GM19035 (cell line): ENCODE measurements at regions not wholly inside any gene's neighbourhood (a gene's known extent, or its start where the extent isn't known, plus 50 kb on each side); places are given as distances from the start of the nearest gene placed in this dataset.
"Not testable (repeated sequence)": the region's sequence is repeated elsewhere in the genome, so short reads cannot be mapped to it uniquely, and the experiment has no call there.

Experiments used
- ATAC-seq: cut with Tn5 transposase; IDR thresholded peaks from one replicate; pipeline ENCODE4 v1.9.1; 2021; ENCODE audit not compliant: unreplicated experiment

DNA sequence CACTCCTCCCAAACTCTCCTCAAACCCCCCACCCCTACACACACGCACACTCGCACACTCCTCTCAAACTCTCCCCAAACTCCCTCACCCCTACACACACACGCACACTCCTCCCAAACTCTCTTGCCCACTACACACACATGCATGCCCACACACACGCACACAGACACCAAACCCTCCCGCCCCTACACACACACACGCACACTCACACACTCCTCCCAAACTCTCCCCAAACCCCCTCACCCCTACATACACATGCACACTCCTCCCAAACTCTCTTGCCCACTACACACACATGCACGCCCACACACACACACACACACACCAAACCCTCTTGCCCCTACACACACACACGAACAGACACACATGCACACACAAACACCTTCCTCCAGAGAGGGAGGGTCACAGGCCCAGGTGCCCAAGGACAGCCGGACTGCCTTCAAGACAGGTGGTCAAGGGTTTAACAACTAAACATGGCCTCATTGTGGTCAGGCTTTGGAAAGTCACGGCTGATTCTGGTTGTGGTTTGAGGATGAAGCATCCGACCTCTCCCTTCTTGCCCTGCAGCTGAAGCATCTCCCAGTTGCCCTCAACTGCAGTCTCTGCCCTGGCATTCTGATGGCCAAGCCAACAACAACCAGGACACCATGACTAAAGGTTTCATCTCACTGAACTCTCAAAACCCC, 72.3 kb upstream of the SNTG2 start:
- no peak for ATAC-seq

DNA sequence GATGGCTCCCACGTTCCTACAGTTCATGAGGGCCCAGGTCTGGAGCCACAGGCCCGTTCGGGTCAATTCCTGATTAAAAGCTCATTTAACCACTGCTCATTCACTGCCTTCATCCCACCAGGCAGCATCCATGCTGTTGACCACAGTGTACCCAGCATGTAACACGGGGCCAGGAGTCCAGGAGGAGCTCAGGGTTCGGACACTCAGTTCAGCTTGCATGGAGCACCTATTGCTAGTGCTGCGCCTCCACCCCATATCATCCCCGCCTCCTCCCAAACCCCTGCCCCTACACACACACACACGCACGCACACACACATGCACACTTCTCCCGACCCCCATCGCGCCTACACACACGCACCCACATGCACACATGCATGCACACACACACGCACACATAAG, 72.9 kb upstream of the SNTG2 start:
- ATAC-seq: no peak

DNA sequence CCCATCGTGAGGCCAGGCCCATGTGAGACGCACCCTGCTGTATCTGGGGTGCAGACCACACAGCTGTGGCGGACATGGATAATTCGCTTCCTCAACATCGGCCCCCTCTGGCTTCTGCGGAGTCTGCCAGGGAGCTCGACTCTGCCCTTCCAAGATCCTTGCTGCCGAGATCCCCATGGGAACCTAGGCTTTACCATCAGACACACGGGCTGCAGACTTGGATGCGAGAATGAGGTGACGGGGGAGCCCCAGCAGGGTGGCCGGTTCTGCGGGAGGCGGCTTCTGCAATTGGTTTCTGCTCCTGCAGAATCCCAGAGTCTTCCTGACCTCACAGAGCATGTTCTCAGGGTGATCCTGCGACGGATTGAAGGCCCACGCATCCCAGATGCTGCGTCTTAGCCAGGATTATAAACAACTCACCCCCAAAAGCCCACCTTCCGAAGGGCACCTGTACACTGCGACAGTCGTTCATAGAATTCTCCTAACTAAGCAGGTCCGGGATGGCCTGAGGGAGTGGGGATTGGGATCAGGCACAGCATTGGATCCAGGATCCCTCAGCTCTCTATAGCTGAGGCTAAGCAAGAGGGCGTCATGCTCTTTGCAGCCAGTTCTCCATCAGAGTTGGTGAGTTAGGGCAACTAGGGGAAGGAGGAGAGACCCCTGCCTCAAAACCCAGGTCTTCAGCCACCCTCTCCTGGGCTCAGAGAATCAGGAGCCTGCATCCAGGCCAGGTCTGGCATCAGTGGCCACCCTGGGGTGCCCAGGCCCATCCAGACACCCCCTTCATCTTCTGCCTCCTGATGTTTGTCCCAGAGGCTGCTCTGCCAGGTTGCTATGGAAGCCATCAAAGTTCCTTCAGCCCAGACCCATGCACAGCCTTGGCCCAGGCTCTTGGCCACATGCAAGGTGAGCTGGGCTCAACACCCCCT, 74.7 kb upstream of the SNTG2 start:
- ATAC-seq: no peak

DNA sequence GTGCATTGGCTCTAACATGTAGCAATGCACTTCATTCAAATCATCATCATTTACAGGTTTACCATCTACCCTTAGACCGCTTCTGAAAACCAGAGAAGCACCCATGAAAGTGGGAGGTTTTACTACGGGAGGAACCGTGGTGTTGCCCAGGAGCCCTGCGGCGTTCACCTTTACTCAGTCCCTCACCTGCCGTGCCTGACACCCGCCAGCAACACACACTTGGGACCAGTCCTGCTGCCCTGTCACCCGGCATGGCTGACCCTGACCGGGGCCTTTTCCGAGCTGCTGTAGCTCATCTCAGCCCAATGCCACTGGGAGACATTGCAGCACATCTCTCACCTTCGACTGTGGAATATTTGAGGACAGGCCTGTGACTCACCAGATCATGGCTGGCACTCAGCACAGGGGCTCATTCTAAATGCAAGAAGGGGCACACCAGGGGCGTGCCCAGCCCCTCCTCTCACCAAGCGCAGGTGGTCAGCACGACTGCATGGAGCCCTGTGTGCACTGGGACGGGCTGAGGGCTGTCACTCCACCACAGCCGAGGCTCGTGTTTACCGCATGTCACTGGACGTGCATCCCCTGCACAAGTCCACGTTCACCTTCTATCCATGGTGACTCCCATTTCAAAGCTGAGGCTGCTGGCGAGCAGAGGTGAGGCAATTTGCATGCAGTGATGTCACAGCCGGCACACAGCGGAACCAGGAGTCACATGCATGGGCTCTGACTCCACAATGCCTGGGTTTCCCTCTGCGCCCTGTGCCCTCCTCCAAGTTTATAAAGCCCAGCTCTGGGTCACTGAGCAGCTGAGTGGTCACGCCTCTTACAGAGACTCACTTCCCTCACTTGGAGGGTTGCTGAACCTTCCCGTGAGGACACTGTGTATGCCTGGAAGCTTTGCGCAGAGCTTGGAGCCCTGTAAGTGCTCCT, 76.7 kb upstream of the SNTG2 start:
- ATAC-seq: no peak

DNA sequence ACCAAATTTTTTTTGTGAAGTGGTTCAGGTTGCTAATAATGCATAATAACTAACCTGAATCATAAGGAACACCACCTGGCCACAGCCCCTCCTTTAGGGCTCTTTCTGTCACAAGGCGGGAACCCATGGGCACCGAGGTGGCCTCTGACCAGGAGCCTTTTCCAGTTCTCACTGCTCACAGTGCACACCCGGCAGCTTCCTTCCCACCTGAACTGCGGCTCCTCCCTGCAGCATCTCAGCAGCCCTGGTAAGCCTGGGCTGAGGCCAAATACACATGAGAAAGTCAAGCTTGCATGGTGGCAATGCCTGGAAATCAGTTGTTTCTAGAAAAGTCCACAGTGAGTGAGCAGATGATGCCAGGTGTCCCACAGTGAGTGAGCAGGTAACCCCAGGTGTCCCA, 77.6 kb upstream of the SNTG2 start:
- ATAC-seq: no peak

DNA sequence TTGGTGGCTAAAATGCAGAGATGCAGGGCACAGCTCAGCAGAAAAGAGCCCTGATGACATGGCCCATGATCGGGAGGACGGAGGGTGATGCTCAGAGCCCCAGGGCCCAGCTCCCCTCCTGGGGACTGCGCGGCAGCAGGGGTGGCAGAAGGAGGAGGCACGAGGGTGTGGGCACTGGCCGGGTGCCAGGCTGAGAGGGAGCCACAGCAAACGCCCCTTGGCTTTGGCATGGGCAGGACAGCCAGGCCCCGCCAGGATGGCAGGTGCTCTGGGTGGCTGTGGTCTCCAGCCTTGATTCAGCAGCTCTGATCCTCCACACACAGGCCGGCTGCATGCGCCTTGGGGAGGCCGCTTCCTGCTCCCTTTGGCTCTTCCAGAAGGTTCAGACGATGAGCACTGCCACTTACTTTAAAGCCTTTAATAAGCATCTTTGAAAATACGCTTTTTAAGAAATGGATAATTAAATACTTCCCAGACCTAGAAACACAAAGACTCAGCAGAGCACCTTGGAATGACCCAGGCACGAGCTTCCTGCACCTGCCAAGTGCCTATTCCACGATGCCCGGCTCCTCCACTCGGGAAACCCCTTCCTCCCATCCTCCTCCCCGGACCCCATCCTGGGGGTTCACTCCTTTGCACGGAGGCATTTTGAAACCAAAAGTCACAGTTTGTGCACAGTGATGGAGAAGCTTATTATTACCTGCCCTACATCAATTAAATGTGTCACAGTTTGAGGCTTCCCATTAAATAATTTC, 78.5 kb upstream of the SNTG2 start:
- no peak for ATAC-seq

GRCh38 chr2:871175-871727, 79.4 kb upstream of the SNTG2 start:
- ATAC-seq: no peak

DNA sequence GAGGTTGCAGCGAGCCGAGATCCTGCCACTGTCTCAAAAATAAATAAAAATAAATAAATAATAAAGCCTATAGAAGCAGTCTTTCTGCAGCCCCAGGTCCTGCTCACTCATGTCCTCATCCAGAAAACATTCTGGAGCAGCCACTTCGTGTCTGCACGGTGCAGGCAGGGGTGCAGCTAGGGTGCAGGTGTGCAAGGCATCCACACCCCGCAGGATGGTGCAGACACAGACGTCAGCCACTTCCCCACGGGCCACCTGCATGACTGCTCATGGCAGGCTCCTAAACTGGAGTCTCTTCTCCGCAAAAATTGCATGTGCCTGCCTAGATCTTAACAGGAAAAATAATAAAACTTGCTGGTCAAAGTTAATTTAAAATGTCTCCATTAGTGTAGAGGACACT, 80.2 kb upstream of the SNTG2 start:
- ATAC-seq: no peak

GRCh38 chr2:869894-870293, 80.8 kb upstream of the SNTG2 start:
- ATAC-seq: no peak

DNA sequence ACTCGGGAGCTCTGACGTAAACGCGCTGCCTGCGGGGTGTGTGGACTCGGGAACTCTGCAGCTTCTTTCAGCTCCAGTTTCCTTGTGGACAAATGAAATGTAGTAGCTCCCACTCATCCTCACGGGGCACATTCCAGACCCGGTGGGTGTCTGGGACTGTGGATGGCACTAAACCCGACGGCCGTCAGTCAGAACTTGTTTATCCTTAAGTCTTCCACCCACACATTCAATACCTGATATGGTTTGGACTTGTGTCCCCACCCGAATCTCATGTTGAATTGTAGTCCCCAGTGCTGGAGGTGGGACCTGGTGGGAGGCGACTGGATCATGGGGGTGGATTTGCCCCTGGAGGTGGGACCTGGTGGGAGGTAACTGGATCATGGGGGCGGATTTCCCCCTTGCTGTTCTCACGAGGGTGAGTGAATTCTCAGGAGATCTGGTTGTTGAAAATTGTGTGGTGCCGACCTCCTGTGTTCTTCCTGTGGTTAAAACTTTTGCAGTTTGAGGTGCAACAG, 81.2 kb upstream of the SNTG2 start:
- no peak for ATAC-seq

GRCh38 chr2:868857-869256, 81.8 kb upstream of the SNTG2 start:
- ATAC-seq: not testable (repeated sequence)

DNA sequence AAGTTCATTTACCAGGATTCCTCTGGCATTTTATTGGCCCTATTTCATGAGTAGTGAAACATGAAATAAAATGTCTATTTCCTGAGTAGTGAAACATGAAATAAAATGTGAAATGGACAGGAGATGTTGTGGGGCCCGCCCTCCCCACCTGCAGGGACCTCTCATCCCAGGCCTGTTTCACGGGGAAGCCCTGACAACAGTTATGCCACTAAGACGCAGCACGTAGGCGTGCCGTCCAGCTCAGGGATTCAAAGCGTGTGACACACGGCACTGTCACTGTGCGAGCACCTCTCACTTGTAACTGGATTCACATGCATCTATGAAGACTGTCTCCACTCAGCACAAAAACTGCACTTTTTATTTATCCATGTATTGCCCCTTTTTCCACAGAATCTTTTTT, 83.4 kb upstream of the SNTG2 start:
- no peak for ATAC-seq

DNA sequence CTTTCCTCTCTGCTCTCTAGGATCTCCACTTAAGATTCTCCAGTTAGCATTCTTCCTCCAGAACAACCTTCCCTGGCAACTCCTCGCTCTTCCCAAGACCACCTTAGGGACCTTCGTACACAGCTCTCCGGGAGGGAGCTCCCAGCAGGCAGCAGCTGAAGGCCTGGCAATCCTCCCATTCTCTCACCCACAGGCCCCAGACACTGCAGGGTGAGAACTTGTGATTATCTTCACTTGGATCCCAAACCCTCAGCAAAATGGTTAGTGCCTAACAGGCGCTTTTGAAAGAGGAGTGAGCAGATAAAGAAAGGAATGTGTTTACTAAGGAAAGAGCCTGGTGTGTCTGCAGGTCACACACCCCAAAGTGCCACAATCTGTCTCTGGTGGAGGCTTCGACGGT, 83.8 kb upstream of the SNTG2 start:
- no peak for ATAC-seq

- no peak for ATAC-seq
Observed at GRCh38 chr2:866009-866680, 84.5 kb upstream of the SNTG2 start.

DNA sequence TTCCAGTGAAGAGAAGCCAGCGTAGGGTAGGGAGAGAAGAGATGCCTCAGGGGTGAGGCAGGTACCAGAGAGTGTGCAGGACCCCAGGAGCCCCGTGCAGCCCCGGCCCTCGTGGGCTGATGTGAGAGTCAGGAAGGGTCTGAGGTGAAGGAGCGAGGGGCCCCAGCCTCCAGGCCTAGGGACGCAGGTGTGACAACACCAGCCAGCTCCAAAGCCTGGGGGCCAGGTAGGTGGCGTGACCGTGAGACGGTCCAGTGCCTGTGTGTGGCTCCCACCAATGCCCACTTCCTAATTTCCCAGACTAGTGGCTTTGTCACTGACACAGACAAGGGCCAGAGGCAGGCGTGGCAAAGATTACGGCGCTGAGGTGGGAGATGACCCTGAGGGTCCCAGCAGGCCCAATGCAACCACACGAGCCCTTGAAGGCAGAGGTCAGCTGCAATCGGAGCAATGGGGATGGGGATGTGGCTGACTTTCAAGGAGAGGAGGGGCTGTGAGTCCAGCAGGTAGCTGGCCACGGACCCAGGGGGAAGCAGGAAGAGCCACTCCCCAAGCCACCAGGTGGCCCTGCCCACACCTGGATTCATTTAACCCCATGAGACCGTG, 86.0 kb upstream of the SNTG2 start:
- ATAC-seq: no peak

DNA sequence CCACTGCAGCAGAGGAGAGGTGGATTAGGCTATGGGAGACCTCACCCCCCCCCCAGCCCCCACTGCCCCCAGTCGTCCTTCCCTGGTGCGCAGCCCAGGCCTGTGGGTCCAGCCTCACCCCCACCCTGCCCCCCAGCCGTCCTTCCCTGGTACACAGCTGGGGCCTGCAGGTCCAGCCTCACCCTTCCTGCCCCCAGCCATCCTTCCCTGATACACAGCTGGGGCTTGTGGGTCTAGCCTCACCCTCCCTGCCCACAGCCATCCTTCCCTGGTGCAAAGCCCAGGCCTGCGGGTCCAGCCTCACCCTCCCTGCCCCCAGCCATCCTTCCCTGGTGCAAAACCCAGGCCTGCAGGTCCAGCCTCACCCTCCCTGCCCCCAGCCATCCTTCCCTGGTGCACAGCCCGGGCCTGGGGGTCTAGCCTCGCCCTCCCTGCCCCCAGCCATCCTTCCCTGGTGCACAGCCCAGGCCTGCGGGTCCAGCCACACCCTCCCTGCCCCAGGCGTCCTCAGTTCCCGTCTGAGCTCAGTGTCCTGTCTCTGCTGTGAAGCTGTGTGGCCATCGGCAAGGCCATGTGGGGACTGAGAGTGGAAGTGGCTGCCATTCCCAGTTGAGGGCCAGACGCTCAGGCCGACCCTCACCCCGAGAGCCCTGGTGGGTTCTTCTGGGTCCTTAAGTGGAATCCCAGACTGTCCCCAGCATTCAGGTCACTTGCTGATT, 86.8 kb upstream of the SNTG2 start:
- ATAC-seq: no peak

- no peak for ATAC-seq
Observed at GRCh38 chr2:862731-863466, 87.8 kb upstream of the SNTG2 start.

- ATAC-seq: no peak
Observed at GRCh38 chr2:862355-862687, 88.3 kb upstream of the SNTG2 start.
